HEK293T (cell line): ENCODE measurements at regions not wholly inside any gene's neighbourhood (a gene's known extent, or its start where the extent isn't known, plus 50 kb on each side); places are given as distances from the start of the nearest gene placed in this dataset.

Experiments used
- CTCF ChIA-PET: fragments of 350-600 bp; formaldehyde crosslinking; extraction: SDS; loops from one replicate; lab custom pipeline; 2021; ENCODE audit warnings: antibody characterized with exemption, inconsistent platforms; lab: Yijun Ruan, JAX
- POLR2A ChIA-PET: fragments of 350-600 bp; formaldehyde crosslinking; extraction: SDS; loops from one replicate; lab custom pipeline; 2020; ENCODE audit warnings: antibody characterized with exemption, inconsistent platforms; lab: Yijun Ruan, JAX
- DNase-seq: peaks from one replicate; pipeline ENCODE4 v3.0.0; 2012; ENCODE audit warnings: mixed read lengths; ENCODE audit errors: extremely low spot score
- ARNT ChIP-seq: fragments of 450-650 bp; IDR thresholded peaks from 2 replicates; pipeline ENCODE4 v1.6.1; 2017; ENCODE audit warnings: mild to moderate bottlenecking
- BHLHE40 ChIP-seq: fragments of 450-650 bp; IDR thresholded peaks from 2 replicates; pipeline ENCODE4 v1.6.1; 2016; ENCODE audit warnings: mild to moderate bottlenecking, moderate library complexity, borderline replicate concordance
- CTBP1 ChIP-seq: fragments of 450-650 bp; IDR thresholded peaks from 2 replicates; pipeline ENCODE4 v1.6.1; 2016; ENCODE audit warnings: borderline replicate concordance
- ELF4 ChIP-seq: fragments of 450-650 bp; IDR thresholded peaks from 2 replicates; pipeline ENCODE4 v1.6.1; 2017; ENCODE audit warnings: antibody characterized with exemption
- FOXA1 ChIP-seq: fragments of 450-650 bp; IDR thresholded peaks from 2 replicates; pipeline ENCODE4 v1.6.1; 2016; ENCODE audit warnings: mild to moderate bottlenecking
- FOXK2 ChIP-seq: fragments of 450-650 bp; IDR thresholded peaks from 2 replicates; pipeline ENCODE4 v1.6.1; 2016; ENCODE audit warnings: mild to moderate bottlenecking
- FOXM1 ChIP-seq: fragments of 450-650 bp; IDR thresholded peaks from 2 replicates; pipeline ENCODE4 v1.6.1; 2017; ENCODE audit warnings: mild to moderate bottlenecking, borderline replicate concordance
- HDGF ChIP-seq: fragments of 450-650 bp; IDR thresholded peaks from 2 replicates; pipeline ENCODE4 v1.6.1; 2017; ENCODE audit warnings: antibody characterized with exemption, borderline replicate concordance
- L3MBTL2 ChIP-seq: fragments of 450-650 bp; conservative IDR thresholded peaks from 2 replicates; pipeline ENCODE4 v1.6.1; 2016; ENCODE audit warnings: mild to moderate bottlenecking
- LEF1 ChIP-seq: fragments of 450-650 bp; IDR thresholded peaks from 2 replicates; pipeline ENCODE4 v1.6.1; 2017; ENCODE audit warnings: mild to moderate bottlenecking, borderline replicate concordance
- NFRKB ChIP-seq: fragments of 450-650 bp; IDR thresholded peaks from 2 replicates; pipeline ENCODE4 v1.6.1; 2016; ENCODE audit warnings: mild to moderate bottlenecking, moderate library complexity
- PKNOX1 ChIP-seq: fragments of 450-650 bp; IDR thresholded peaks from 2 replicates; pipeline ENCODE4 v1.6.1; 2016
- SP1 ChIP-seq: fragments of 450-650 bp; IDR thresholded peaks from 2 replicates; pipeline ENCODE4 v1.6.1; 2017
- SUZ12 ChIP-seq: fragments of 450-650 bp; IDR thresholded peaks from 2 replicates; pipeline ENCODE4 v1.6.1; 2016; ENCODE audit warnings: mild to moderate bottlenecking
- TARDBP ChIP-seq: fragments of 450-650 bp; IDR thresholded peaks from 2 replicates; pipeline ENCODE4 v1.6.1; 2016
- ZNF384 ChIP-seq: fragments of 450-650 bp; IDR thresholded peaks from 2 replicates; pipeline ENCODE4 v1.6.1; 2016

- POLR2A ChIA-PET, result no interaction called here
- CTCF ChIA-PET, result interaction anchor here (1.3 kb wide), 1 partner anchor 81 kb away, joined by 3 read pairs; no protein-coding TSS in a partner anchor
- peak; percentile 74 for DNase-seq
- no peak for TF ChIP-seq ARNT
- TF ChIP-seq PKNOX1, result peak; percentile 89
- 0 out of 2 replicates have a peak, but pooled peaks have one; percentile 33 for TF ChIP-seq L3MBTL2
These were observed 109.5 kb upstream of the SIM2 start for GRCh38 chr21:36589352-36589971.

- ChIA-PET CTCF (no interaction called here), POLR2A (no interaction called here)
- DNase-seq, result no peak
- TF ChIP-seq PKNOX1, result no peak
- no peak for TF ChIP-seq SUZ12
- TF ChIP-seq L3MBTL2, result no peak
- no peak for TF ChIP-seq SP1
- no peak for TF ChIP-seq FOXA1
- no peak for TF ChIP-seq HDGF
- no peak for TF ChIP-seq FOXK2
- no peak for TF ChIP-seq ZNF384
- no peak for TF ChIP-seq TARDBP
- TF ChIP-seq FOXM1, result no peak
- no peak for TF ChIP-seq ELF4
- TF ChIP-seq LEF1, result no peak
- no peak for TF ChIP-seq NFRKB
- TF ChIP-seq ARNT, result no peak
- no peak for TF ChIP-seq BHLHE40
- TF ChIP-seq CTBP1, result no peak
These were observed 107.5 kb upstream of the SIM2 start for GRCh38 chr21:36591326-36591970.

GRCh38 chr21:36596174-36596573 is 102.7 kb upstream of the SIM2 start:
- ChIA-PET POLR2A (no interaction called here), CTCF (interaction anchor here (1.7 kb wide), 1 partner anchor 35 kb away, joined by 5 read pairs; no protein-coding TSS in a partner anchor)
- TF ChIP-seq ARNT (no peak), BHLHE40 (no peak), NFRKB (no peak), SUZ12 (no peak), ELF4 (no peak), HDGF (no peak), PKNOX1 (no peak), TARDBP (no peak), FOXA1 (no peak), ZNF384 (no peak)
- no peak for DNase-seq

- ChIA-PET POLR2A (no interaction called here), CTCF (no interaction called here)
- no peak for DNase-seq
- TF ChIP-seq BHLHE40 (no peak), NFRKB (no peak), SUZ12 (no peak), ELF4 (no peak), ARNT (no peak), FOXA1 (no peak), HDGF (no peak), PKNOX1 (no peak), L3MBTL2 (no peak)
These were observed 97.6 kb upstream of the SIM2 start for GRCh38 chr21:36601362-36601761.

- ChIA-PET POLR2A (no interaction called here), CTCF (no interaction called here)
- TF ChIP-seq FOXA1 (no peak), ELF4 (no peak), BHLHE40 (no peak), ZNF384 (no peak), L3MBTL2 (no peak), TARDBP (no peak), PKNOX1 (no peak), CTBP1 (no peak), SUZ12 (no peak), SP1 (no peak), HDGF (no peak), NFRKB (no peak), ARNT (no peak), FOXM1 (no peak), LEF1 (no peak), FOXK2 (no peak)
- DNase-seq, result no peak
These were observed 96.2 kb upstream of the SIM2 start for GRCh38 chr21:36602735-36603134.
